ENCODE measurements at regions not wholly inside any gene's neighbourhood (a gene's known extent, or its start where the extent isn't known, plus 50 kb on each side); places are given as distances from the start of the nearest gene placed in this dataset.

DNA sequence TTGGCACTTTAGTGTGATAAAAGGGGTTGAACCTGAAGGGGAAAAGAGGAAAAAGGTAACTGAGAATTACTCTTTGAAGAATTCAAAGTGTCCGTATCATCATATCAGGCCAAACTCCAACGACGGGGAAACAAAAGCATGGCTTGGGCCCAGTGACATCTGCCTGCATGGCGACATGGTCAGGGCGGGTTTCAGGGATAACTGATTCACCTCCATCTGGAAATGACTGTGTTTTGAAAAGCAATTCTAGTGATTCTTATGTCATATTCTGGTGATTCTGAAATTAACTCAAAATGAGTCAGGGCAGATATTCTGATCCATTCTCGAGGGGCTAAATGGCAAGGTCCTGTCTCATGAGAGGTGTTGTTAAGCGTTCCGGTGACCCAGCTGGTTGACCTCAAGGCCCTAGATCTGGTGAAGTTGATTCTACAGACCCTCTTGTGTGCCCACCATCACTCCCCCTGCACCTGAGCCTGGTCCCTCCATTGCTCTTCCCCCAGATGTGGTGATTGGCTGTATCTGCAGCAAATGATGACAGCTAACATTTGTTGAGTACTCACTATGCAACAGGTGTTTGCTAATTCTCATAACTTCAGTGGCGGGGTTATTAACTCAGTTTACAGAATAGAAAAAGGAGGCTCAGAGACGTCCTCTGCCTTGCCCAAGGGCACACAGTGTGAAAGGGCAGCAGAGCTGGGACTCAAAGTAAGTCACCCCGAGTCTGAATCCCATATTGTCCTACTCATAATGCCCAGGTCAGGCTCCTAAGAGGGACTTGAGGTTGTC lies 251.8 kb downstream of the MAF start:
- DNase-seq (no peak), ATAC-seq (peak; percentile 40)
- H3K4me1 Mint-ChIP-seq = peaks cover 1% of the 10 kb centered on the region
- H3K9me3 Mint-ChIP-seq = no peaks in the 10 kb centered on the region
- H3K36me3 Mint-ChIP-seq (ENCODE audit: low read depth) = no peaks in the 10 kb centered on the region
- H3K27me3 Mint-ChIP-seq = peaks cover 3% of the 10 kb centered on the region
- no peak overlapping the region for H3K27ac Mint-ChIP-seq
- H3K4me3 Mint-ChIP-seq = no peak overlapping the region

GRCh38 chr16:79347277-79347676 lies 253.3 kb downstream of the MAF start:
- Mint-ChIP-seq H3K9me3 (no peaks in the 10 kb centered on the region), H3K27me3 (peaks cover 5% of the 10 kb centered on the region), H3K27ac (no peak overlapping the region), H3K4me1 (peaks cover 1% of the 10 kb centered on the region), H3K36me3 (ENCODE audit: low read depth) (no peaks in the 10 kb centered on the region), H3K4me3 (no peak overlapping the region)
- ATAC-seq (no peak), DNase-seq (no peak)

DNA sequence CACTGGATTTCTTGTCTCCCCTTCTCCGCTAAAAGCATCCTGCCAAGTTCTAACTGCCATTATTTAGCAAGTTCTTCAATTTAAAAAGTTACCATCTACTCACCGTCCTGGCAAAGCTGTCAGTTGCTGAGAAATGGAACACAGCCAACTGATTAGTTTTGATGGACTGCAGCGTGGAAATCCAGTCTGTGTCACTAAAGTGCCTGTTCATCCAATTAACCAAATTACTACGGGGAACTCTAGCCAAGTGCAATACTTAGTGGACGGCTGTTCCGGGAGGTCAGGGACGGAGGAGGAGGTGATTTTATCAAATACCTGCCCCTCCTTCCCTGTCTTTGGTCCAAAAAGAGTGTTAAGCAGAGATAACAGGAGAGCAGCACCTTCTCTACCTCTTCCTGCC lies 260.7 kb downstream of the MAF start:
- Mint-ChIP-seq H3K27me3 (peaks cover 7% of the 10 kb centered on the region), H3K36me3 (ENCODE audit: low read depth) (no peaks in the 10 kb centered on the region), H3K9me3 (no peaks in the 10 kb centered on the region), H3K4me3 (no peak overlapping the region), H3K4me1 (no peaks in the 10 kb centered on the region), H3K27ac (no peak overlapping the region)
- DNase-seq (no peak), ATAC-seq (no peak)

DNA sequence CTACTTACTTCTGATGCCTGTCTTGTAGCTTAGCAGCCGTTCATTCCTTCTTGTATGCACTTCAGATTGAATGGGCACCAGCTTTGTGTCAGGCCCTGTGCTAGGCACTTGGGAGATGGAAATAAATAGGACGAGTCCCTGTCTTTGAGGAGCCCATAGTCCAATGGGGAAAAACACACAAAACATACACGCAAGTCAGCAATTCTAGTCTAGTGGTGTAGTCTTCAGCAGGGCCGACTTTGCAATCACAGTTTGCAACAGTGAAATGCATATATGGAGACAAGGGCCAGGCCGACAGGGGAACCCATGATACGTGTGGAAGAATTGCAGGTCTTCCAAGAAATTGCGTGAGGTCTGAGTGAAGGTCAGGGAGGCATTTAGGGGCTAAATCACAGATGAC lies 262.6 kb downstream of the MAF start:
- no peaks in the 10 kb centered on the region for H3K9me3 Mint-ChIP-seq
- no peak overlapping the region for H3K27ac Mint-ChIP-seq
- no peaks in the 10 kb centered on the region for H3K4me1 Mint-ChIP-seq
- peaks cover 7% of the 10 kb centered on the region for H3K27me3 Mint-ChIP-seq
- DNase-seq (no peak), ATAC-seq (no peak)
- no peaks in the 10 kb centered on the region for H3K36me3 Mint-ChIP-seq (ENCODE audit: low read depth)
- H3K4me3 Mint-ChIP-seq = no peak overlapping the region

DNA sequence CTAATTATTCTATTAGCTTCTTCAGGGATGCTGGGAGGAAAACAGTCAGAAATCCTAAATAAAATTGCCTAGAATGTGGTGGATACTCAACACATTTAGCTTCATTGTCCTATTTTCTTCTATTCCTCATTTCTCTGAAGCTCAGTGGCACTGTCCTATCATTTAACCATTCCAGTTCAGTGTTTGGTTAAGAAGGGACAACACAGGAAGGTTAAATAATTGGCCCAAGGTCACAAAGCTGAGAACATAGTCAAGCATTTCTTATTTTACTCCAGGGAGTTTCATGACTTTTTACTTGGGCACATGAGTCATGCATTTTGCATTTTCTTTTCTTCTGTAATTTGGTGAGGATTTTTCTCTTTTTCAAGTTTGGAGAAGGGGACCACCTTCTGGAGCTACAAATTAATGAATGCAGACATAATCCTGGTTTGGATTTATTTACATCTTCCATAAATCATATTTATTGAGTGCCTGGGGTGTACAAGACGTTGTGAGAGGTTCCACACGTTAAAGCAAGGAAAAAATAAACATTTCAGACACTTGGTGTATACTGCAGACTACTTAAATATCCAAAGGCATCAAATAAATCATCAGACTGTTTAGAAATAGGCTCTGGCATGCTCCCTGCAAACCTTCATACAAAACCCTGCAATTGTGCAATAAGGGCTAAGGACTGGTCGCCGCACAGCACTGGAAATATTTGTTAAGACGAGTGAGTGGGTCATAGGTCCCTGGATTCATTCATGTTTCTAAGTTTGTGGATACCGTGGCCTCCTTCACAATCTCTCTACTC lies 263.9 kb downstream of the MAF start:
- H3K27ac Mint-ChIP-seq = no peak overlapping the region
- H3K27me3 Mint-ChIP-seq = peaks cover 5% of the 10 kb centered on the region
- no peaks in the 10 kb centered on the region for H3K4me1 Mint-ChIP-seq
- ATAC-seq (no peak), DNase-seq (no peak)
- no peak overlapping the region for H3K4me3 Mint-ChIP-seq
- H3K36me3 Mint-ChIP-seq (ENCODE audit: low read depth) = no peaks in the 10 kb centered on the region
- no peaks in the 10 kb centered on the region for H3K9me3 Mint-ChIP-seq

GRCh38 chr16:79334127-79334526 lies 266.4 kb downstream of the MAF start:
- no peak overlapping the region for H3K27ac Mint-ChIP-seq
- peak; percentile 37 for DNase-seq
- no peaks in the 10 kb centered on the region for H3K9me3 Mint-ChIP-seq
- no peaks in the 10 kb centered on the region for H3K4me1 Mint-ChIP-seq
- no peaks in the 10 kb centered on the region for H3K36me3 Mint-ChIP-seq (ENCODE audit: low read depth)
- no peak for ATAC-seq
- H3K27me3 Mint-ChIP-seq = peaks cover 8% of the 10 kb centered on the region
- H3K4me3 Mint-ChIP-seq = no peak overlapping the region

GRCh38 chr16:79331066-79331465 lies 269.5 kb downstream of the MAF start:
- H3K36me3 Mint-ChIP-seq (ENCODE audit: low read depth) = no peaks in the 10 kb centered on the region
- peaks cover 4% of the 10 kb centered on the region for H3K4me1 Mint-ChIP-seq
- H3K4me3 Mint-ChIP-seq = no peak overlapping the region
- no peaks in the 10 kb centered on the region for H3K9me3 Mint-ChIP-seq
- DNase-seq (no peak), ATAC-seq (no peak)
- no peak overlapping the region for H3K27ac Mint-ChIP-seq
- H3K27me3 Mint-ChIP-seq = peaks cover 15% of the 10 kb centered on the region

GRCh38 chr16:79329967-79330366 lies 270.6 kb downstream of the MAF start:
- no peak for ATAC-seq

GRCh38 chr16:79329166-79329521 lies 271.4 kb downstream of the MAF start:
- Mint-ChIP-seq H3K36me3 (ENCODE audit: low read depth) (no peaks in the 10 kb centered on the region), H3K27me3 (peaks cover 26% of the 10 kb centered on the region), H3K27ac (no peak overlapping the region), H3K4me1 (peaks cover 4% of the 10 kb centered on the region), H3K4me3 (no peak overlapping the region), H3K9me3 (no peaks in the 10 kb centered on the region)
- DNase-seq (no peak), ATAC-seq (no peak)

More at GRCh38 chr16:79329967-79330366, 270.6 kb downstream of the MAF start:
- no peak overlapping the region for H3K4me3 Mint-ChIP-seq
- no peak for DNase-seq
- peaks cover 21% of the 10 kb centered on the region for H3K27me3 Mint-ChIP-seq
- H3K4me1 Mint-ChIP-seq = peaks cover 4% of the 10 kb centered on the region
- no peak overlapping the region for H3K27ac Mint-ChIP-seq
- no peaks in the 10 kb centered on the region for H3K36me3 Mint-ChIP-seq (ENCODE audit: low read depth)
- H3K9me3 Mint-ChIP-seq = no peaks in the 10 kb centered on the region

DNA sequence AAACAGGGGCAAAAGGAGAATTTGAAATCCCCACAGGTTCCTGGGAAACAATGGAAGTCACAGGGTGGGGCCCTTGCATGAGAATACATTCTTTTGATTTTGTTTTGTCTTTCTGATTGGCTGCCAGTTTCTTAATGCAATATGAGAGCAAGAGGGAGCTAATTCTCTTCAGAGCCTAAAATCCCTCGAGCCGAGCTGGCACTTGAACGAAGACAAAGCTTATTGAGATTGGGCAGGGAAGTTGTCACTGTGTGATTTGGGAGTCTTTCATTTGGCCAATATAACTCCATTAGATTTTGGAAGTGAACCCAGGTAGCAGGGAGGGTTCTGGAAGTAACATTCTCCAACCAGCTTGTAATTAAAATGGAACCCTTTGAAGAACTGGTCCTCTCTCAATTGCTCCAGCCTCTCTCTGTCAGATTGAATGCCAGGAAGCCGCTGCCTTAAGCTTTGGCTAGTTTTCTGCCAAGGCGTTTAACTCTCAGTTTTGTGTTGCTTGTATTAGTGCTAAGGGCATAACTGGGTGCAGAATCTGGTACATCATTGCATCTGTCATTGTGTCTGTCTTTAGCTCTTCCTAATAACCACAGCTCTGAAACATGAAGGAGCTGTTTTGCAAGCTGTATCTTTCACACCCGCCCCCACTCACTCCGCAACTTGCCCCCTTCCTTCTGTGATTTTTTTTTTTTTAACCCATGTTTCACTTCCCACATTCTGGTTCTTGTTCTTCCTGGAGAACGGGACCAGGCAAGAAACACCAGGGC lies 272.0 kb downstream of the MAF start:
- no peak for ATAC-seq
- peaks cover 29% of the 10 kb centered on the region for H3K27me3 Mint-ChIP-seq
- no peak overlapping the region for H3K4me3 Mint-ChIP-seq
- H3K36me3 Mint-ChIP-seq (ENCODE audit: low read depth) = no peaks in the 10 kb centered on the region
- no peak overlapping the region for H3K27ac Mint-ChIP-seq
- no peaks in the 10 kb centered on the region for H3K9me3 Mint-ChIP-seq
- no peak for DNase-seq
- peaks cover 4% of the 10 kb centered on the region for H3K4me1 Mint-ChIP-seq

DNA sequence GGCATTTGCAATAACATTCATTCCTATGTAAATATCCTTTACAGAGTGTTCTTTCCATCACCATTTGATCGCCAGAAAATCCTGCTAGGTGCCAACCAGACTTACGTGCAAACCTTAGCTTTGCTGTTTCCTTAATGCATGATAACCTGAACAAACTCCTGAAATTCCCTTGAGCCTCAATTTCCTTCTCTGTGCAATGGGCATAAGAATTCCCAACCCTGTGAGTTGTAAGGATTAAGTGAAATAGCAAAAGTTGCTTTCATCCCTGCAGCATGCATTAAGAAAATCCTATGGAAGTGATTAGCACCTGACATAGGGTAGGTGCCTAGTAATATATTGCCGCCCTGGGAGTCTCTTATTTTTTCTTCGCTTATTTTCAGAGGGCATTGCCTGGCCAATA lies 272.7 kb downstream of the MAF start:
- Mint-ChIP-seq H3K27ac (no peak overlapping the region), H3K4me3 (no peak overlapping the region), H3K27me3 (peaks cover 35% of the 10 kb centered on the region), H3K9me3 (no peaks in the 10 kb centered on the region), H3K4me1 (peaks cover 4% of the 10 kb centered on the region), H3K36me3 (ENCODE audit: low read depth) (no peaks in the 10 kb centered on the region)
- ATAC-seq (no peak), DNase-seq (no peak)

DNA sequence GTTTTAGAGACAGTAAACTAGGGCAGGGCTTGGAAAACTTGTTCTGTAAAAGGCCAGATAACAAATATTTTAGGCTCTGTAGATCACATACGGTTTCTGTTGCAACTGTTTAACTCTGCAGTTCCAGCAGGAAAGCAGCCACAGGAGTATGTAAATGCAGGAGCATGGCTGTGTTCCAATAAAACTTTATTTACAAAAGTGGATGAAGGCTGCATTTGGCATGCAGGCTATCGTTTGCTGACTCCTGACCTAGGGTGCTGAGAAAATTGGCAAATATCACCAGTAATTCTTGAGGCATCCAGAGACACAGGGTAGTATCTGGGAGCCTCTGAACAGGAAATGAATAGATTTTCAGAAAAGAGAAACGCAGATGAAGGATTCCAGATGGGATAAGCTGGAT lies 274.0 kb downstream of the MAF start:
- ATAC-seq (no peak), DNase-seq (no peak)
- no peak overlapping the region for H3K27ac Mint-ChIP-seq
- H3K27me3 Mint-ChIP-seq = peaks cover 40% of the 10 kb centered on the region
- H3K36me3 Mint-ChIP-seq (ENCODE audit: low read depth) = no peaks in the 10 kb centered on the region
- H3K9me3 Mint-ChIP-seq = no peaks in the 10 kb centered on the region
- H3K4me1 Mint-ChIP-seq = peaks cover 4% of the 10 kb centered on the region
- H3K4me3 Mint-ChIP-seq = no peak overlapping the region

DNA sequence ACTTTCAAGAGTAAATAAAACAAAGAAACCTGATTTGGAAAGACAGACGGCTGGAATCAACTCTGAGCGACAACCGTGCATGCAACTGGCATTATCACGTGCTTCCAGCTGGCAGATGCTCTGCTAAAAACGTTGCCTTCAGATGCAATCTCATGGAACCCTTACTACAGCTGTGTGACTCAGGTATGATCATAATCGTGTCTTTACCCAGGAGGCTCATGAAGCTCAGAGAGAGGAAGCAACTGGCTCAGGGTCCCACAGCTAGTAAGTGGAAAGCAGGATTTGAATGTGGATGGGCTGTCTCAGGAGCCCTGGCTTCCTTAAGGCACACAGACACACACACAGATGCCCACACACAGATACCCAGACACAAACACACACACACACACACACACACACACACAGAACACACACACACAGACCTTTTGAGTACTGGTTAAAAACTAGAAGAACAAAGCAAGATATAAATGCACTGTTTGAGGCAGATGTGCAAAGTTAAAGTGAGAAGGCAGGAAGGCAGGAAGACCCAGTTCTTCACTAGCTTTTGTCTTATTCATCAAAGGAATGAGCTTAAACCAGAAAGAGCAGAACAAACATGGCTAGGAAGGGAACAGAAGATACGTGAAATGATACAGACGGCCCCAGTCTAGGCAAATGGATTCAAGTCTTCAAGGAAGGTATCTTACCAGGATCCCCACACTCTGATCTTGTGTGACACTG lies 275.2 kb downstream of the MAF start:
- Mint-ChIP-seq H3K4me1 (peaks cover 4% of the 10 kb centered on the region), H3K9me3 (no peaks in the 10 kb centered on the region), H3K4me3 (no peak overlapping the region), H3K27me3 (peaks cover 49% of the 10 kb centered on the region), H3K27ac (peak overlapping the region; percentile 19), H3K36me3 (ENCODE audit: low read depth) (no peaks in the 10 kb centered on the region)
- ATAC-seq (no peak), DNase-seq (no peak)

- H3K36me3 Mint-ChIP-seq (ENCODE audit: low read depth) = no peaks in the 10 kb centered on the region
- ATAC-seq (no peak), DNase-seq (no peak)
- H3K27ac Mint-ChIP-seq = no peak overlapping the region
- no peak overlapping the region for H3K4me3 Mint-ChIP-seq
- H3K9me3 Mint-ChIP-seq = no peaks in the 10 kb centered on the region
- peaks cover 58% of the 10 kb centered on the region for H3K27me3 Mint-ChIP-seq
- H3K4me1 Mint-ChIP-seq = peaks cover 16% of the 10 kb centered on the region
Observed at GRCh38 chr16:79320956-79321355, 279.6 kb downstream of the MAF start.
